ENCODE measurements at regions not wholly inside any gene's neighbourhood (a gene's known extent, or its start where the extent isn't known, plus 50 kb on each side); places are given as distances from the start of the nearest gene placed in this dataset.

- DNase-seq, result no peak
Measured at GRCh38 chr11:106353031-106353430, 275.6 kb downstream of the AASDHPPT start.

GRCh38 chr11:106369224-106369623 is 291.8 kb downstream of the AASDHPPT start:
- no peak for DNase-seq

GRCh38 chr11:106378513-106379179 is 301.2 kb downstream of the AASDHPPT start:
- DNase-seq, result no peak

GRCh38 chr11:106379265-106379664 is 301.8 kb downstream of the AASDHPPT start:
- no peak for DNase-seq

GRCh38 chr11:106379712-106380111 is 302.2 kb downstream of the AASDHPPT start:
- no peak for DNase-seq

GRCh38 chr11:106381895-106382294 is 304.4 kb downstream of the AASDHPPT start:
- no peak for DNase-seq

GRCh38 chr11:106384429-106384828 is 307.0 kb downstream of the AASDHPPT start:
- DNase-seq, result no peak

GRCh38 chr11:106386519-106386918 is 309.1 kb downstream of the AASDHPPT start:
- no peak for DNase-seq

- no peak for DNase-seq
Measured at GRCh38 chr11:106389101-106389500, 311.6 kb downstream of the AASDHPPT start.

GRCh38 chr11:106390078-106390477 is 312.6 kb downstream of the AASDHPPT start:
- no peak for DNase-seq

- DNase-seq, result no peak
Measured at GRCh38 chr11:106391771-106392420, 314.4 kb downstream of the AASDHPPT start.

GRCh38 chr11:106395716-106396349 is 318.4 kb downstream of the AASDHPPT start:
- DNase-seq, result no peak

- no peak for DNase-seq
Measured at GRCh38 chr11:106397787-106398501, 320.5 kb downstream of the AASDHPPT start.

GRCh38 chr11:106398502-106399075 is 321.1 kb downstream of the AASDHPPT start:
- DNase-seq, result no peak

- DNase-seq, result no peak
Measured at GRCh38 chr11:106399076-106399511, 321.6 kb downstream of the AASDHPPT start.

- DNase-seq, result no peak
Measured at GRCh38 chr11:106399624-106400023, 322.2 kb downstream of the AASDHPPT start.

GRCh38 chr11:106400949-106401570 is 323.6 kb downstream of the AASDHPPT start:
- no peak for DNase-seq

GRCh38 chr11:106403751-106404150 is 326.3 kb downstream of the AASDHPPT start:
- no peak for DNase-seq

GRCh38 chr11:106409222-106409621 is 331.8 kb downstream of the AASDHPPT start:
- no peak for DNase-seq

GRCh38 chr11:106409671-106410070 is 332.2 kb downstream of the AASDHPPT start:
- no peak for DNase-seq

- DNase-seq, result no peak
Measured at GRCh38 chr11:106410902-106411301, 333.4 kb downstream of the AASDHPPT start.

- no peak for DNase-seq
Measured at GRCh38 chr11:106413222-106413621, 335.8 kb downstream of the AASDHPPT start.

- no peak for DNase-seq
Measured at GRCh38 chr11:106415510-106415909, 338.0 kb downstream of the AASDHPPT start.
